ENCODE measurements at regions not wholly inside any gene's neighbourhood (a gene's known extent, or its start where the extent isn't known, plus 50 kb on each side); places are given as distances from the start of the nearest gene placed in this dataset.

DNA sequence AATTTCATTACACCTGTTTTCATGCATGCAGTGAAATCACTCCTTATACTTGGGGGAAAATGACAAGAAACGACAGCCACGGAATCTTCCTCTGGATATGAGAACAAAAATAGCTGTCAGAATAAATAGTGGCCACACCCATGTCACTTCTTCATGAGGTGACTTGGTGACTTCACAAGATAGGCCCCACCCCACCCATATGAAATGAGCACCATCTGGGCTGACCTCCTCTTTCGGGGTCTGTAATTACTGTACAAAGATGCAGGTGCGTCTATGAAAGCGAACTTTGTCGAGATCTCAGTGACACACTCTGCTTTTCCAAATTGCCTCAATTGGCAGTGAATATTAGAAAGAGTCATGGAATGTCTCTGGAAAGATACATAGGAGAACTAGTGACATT lies 184.2 kb upstream of the CCN2 start:
- no peak for TF ChIP-seq ZNF8 (CRISPR knock-in tag; IDR thresholded peaks at IDR 0.05)
- TF ChIP-seq ARNTL (CRISPR knock-in tag; IDR thresholded peaks at IDR 0.05; ENCODE audit: borderline replicate concordance, low read depth), result no peak
- no peak for TF ChIP-seq GLIS3 (CRISPR knock-in tag; IDR thresholded peaks at IDR 0.05)
- TF ChIP-seq ZNF70 (CRISPR knock-in tag; IDR thresholded peaks at IDR 0.05), result no peak
- TF ChIP-seq OSR1 (CRISPR knock-in tag; IDR thresholded peaks at IDR 0.05), result no peak
- no peak for TF ChIP-seq TCF4 (CRISPR knock-in tag; IDR thresholded peaks at IDR 0.05; ENCODE audit: borderline replicate concordance)
- no peak for TF ChIP-seq RARB (CRISPR knock-in tag; IDR thresholded peaks at IDR 0.05)
- TF ChIP-seq, protein P1, sequence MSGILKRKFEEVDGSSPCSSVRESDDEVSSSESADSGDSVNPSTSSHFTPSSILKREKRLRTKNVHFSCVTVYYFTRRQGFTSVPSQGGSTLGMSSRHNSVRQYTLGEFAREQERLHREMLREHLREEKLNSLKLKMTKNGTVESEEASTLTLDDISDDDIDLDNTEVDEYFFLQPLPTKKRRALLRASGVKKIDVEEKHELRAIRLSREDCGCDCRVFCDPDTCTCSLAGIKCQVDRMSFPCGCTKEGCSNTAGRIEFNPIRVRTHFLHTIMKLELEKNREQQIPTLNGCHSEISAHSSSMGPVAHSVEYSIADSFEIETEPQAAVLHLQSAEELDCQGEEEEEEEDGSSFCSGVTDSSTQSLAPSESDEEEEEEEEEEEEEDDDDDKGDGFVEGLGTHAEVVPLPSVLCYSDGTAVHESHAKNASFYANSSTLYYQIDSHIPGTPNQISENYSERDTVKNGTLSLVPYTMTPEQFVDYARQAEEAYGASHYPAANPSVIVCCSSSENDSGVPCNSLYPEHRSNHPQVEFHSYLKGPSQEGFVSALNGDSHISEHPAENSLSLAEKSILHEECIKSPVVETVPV (CRISPR knock-in tag; IDR thresholded peaks at IDR 0.05), result no peak
- TF ChIP-seq ZNF565 (CRISPR knock-in tag; conservative IDR thresholded peaks at IDR 0.05; ENCODE audit: low read depth), result no peak

Measured in SK-N-SH treated with all-trans-retinoic acid at 6 μM for 48 hours (cell line).